ENCODE measurements at regions not wholly inside any gene's neighbourhood (a gene's known extent, or its start where the extent isn't known, plus 50 kb on each side); places are given as distances from the start of the nearest gene placed in this dataset.

GRCh38 chr18:78769502-78770105 lies 210.0 kb upstream of the SALL3 start:
- TF ChIP-seq CTCF (IDR thresholded peaks at IDR 0.05) (no peak), POLR2A (IDR thresholded peaks at IDR 0.05) (no peak)
